Caco-2 (cell line): ENCODE measurements at regions not wholly inside any gene's neighbourhood (a gene's known extent, or its start where the extent isn't known, plus 50 kb on each side); places are given as distances from the start of the nearest gene placed in this dataset.

ENCODE experiments used
- BruUV-seq: library from RNA; stranded (reverse); fragments of 400-500 nt; replicated peaks from 2 replicates; lab custom pipeline; 2021; lab: Mats Ljungman, UMichigan
- CTCF ChIA-PET: fragments of 300-600 bp; sonication (Branson Sonifier 250); formaldehyde crosslinking; loops from one replicate; lab custom pipeline; 2022; ENCODE audit warnings: antibody characterized with exemption; lab: Charles Lee
- POLR2A ChIA-PET: fragments of 300-600 bp; sonication (Branson Sonifier 250); formaldehyde crosslinking; loops from one replicate; lab custom pipeline; 2022; ENCODE audit warnings: antibody characterized with exemption; lab: Charles Lee
- DNase-seq, 2 experiments: peaks; one replicate each; pipeline versions ENCODE4 v3.0.0 to v3.0.0-alpha.2; 2020 to 2022
- H3K27me3 ChIP-seq: replicated peaks from 2 replicates; pipeline ENCODE4 v1.6.0; 2011; ENCODE audit warnings: low read length; ENCODE audit not compliant: control insufficient read depth, insufficient read depth
- H3K36me3 ChIP-seq: 2 replicates; pipeline ENCODE4 v1.5.1; 2011; ENCODE audit warnings: low read length; ENCODE audit not compliant: control insufficient read depth, insufficient read depth
- H3K4me1 ChIP-seq: fragments of 250-450 bp; sonication (Bioruptor Pico); 2 replicates; pipeline ENCODE4 v1.5.1; 2020; ENCODE audit warnings: mild to moderate bottlenecking
- H3K4me3 ChIP-seq: 2 replicates; pipeline ENCODE4 v1.5.1; 2011; ENCODE audit warnings: low read depth, mild to moderate bottlenecking, control low read depth, low read length
- H3K9me3 ChIP-seq: fragments of 250-450 bp; sonication (Bioruptor Pico); 2 replicates; pipeline ENCODE4 v1.5.1; 2020; ENCODE audit warnings: mild to moderate bottlenecking, moderate library complexity
- H3K27ac Mint-ChIP-seq: one replicate; pipeline ENCODE4 v1.8.0; 2022; ENCODE audit warnings: mixed read lengths; ENCODE audit not compliant: unreplicated experiment
- H3K27me3 Mint-ChIP-seq: one replicate; pipeline ENCODE4 v1.8.0; 2022; ENCODE audit warnings: mixed read lengths; ENCODE audit not compliant: insufficient read depth, unreplicated experiment
- H3K36me3 Mint-ChIP-seq: one replicate; pipeline ENCODE4 v1.8.0; 2022; ENCODE audit warnings: mild to moderate bottlenecking, mixed read lengths; ENCODE audit not compliant: insufficient read depth, unreplicated experiment
- H3K4me1 Mint-ChIP-seq: one replicate; pipeline ENCODE4 v1.8.0; 2022; ENCODE audit warnings: low read depth, mixed read lengths; ENCODE audit not compliant: unreplicated experiment
- H3K4me3 Mint-ChIP-seq: one replicate; pipeline ENCODE4 v1.8.0; 2022; ENCODE audit warnings: mild to moderate bottlenecking, moderate library complexity, mixed read lengths; ENCODE audit not compliant: unreplicated experiment
- H3K9me3 Mint-ChIP-seq: one replicate; pipeline ENCODE4 v1.8.0; 2022; ENCODE audit warnings: mixed read lengths; ENCODE audit not compliant: unreplicated experiment
- CTCF ChIP-seq, 2 experiments: fragments of 200-600 bp in 1 of 2; IDR thresholded peaks; 1 replicate in 1 of 2; 2 replicates in 1 of 2; pipeline versions ENCODE4 v1.5.1 to v1.8.0; 2011 to 2022; ENCODE audit warnings: antibody characterized with exemption in 1 of 2, control low read depth in 1 of 2, inconsistent platforms in 1 of 2, low read depth in 1 of 2, low read length in 1 of 2, mild to moderate bottlenecking in 1 of 2, moderate library complexity in 1 of 2; ENCODE audit not compliant: insufficient read depth in 1 of 2, severe bottlenecking in 1 of 2, unreplicated experiment in 1 of 2
- intact Hi-C: fragments of 100-400 bp; cut with micrococcal nuclease; formaldehyde crosslinking; loops from one replicate; pipeline ENCODE4 v1.10.0; 2022; ENCODE audit not compliant: unreplicated experiment

GRCh38 chr3:80889535-80889934 is 871.9 kb downstream of the GBE1 start:
- Mint-ChIP-seq H3K9me3 (peaks cover 18% of the 10 kb centered on the region), H3K4me3 (no peak overlapping the region), H3K4me1 (peaks cover 10% of the 10 kb centered on the region), H3K36me3 (no peaks in the 10 kb centered on the region), H3K27ac (no peak overlapping the region), H3K27me3 (no peaks in the 10 kb centered on the region)
- no TSS peak for BruUV-seq
- POLR2A ChIA-PET = no interaction called here
- Histone ChIP-seq H3K4me1 (no peaks in the 10 kb centered on the region), H3K4me3 (no peak overlapping the region), H3K9me3 (no peaks in the 10 kb centered on the region), H3K27me3 (no peaks in the 10 kb centered on the region), H3K36me3 (no peaks in the 10 kb centered on the region)
- intact Hi-C loops = no loop called here
- TF ChIP-seq CTCF (IDR thresholded peaks at IDR 0.05; ENCODE audit: insufficient read depth in 1 of 2, low read depth in 1 of 2, low read length in 1 of 2, severe bottlenecking in 1 of 2, unreplicated experiment in 1 of 2) = no peak
- CTCF ChIA-PET = no interaction called here
- no peak for DNase-seq

DNA sequence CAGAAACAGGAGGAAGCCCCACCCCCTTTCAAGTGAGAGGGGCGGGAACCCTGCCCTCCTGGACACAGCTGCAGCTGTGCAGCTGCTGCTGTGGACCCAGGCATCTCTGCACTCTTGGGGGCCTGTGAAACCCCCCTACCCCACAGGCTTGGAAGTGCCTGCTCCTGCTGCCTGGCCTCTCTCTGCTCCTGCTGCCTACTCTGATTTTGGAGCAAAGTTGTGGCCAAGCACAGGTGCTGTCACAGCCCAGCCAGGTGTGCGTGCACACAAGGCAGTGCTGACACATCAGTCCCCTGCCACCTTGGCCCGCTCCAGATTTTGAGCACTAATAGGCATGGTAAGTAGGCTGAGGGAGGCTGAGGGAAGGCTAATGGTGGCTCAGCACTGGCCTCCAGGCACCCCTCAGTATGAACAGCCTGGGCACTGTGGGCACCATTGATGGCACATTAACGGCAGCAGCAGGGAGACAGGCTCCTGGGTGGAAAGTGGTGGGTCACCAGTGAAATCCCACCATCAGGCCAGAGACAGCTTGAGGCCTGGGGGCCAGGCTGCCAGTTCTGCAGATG is 890.9 kb downstream of the GBE1 start:
- POLR2A ChIA-PET = no interaction called here
- intact Hi-C loops = no loop called here
- Mint-ChIP-seq H3K4me3 (no peak overlapping the region), H3K4me1 (peaks cover 7% of the 10 kb centered on the region), H3K36me3 (no peaks in the 10 kb centered on the region), H3K27me3 (no peaks in the 10 kb centered on the region), H3K27ac (no peak overlapping the region), H3K9me3 (no peaks in the 10 kb centered on the region)
- DNase-seq = no peak
- no TSS peak for BruUV-seq
- Histone ChIP-seq H3K4me1 (peaks cover 7% of the 10 kb centered on the region; the same call in 1 of the 2 replicates), H3K36me3 (no peaks in the 10 kb centered on the region), H3K4me3 (no peak overlapping the region), H3K27me3 (no peaks in the 10 kb centered on the region), H3K9me3 (0 out of 2 replicates have a peak, but pooled peaks cover 6% of the 10 kb centered on the region)
- CTCF ChIA-PET = no interaction called here
- TF ChIP-seq CTCF (IDR thresholded peaks at IDR 0.05; ENCODE audit: insufficient read depth in 1 of 2, low read depth in 1 of 2, low read length in 1 of 2, severe bottlenecking in 1 of 2, unreplicated experiment in 1 of 2) = no peak

DNA sequence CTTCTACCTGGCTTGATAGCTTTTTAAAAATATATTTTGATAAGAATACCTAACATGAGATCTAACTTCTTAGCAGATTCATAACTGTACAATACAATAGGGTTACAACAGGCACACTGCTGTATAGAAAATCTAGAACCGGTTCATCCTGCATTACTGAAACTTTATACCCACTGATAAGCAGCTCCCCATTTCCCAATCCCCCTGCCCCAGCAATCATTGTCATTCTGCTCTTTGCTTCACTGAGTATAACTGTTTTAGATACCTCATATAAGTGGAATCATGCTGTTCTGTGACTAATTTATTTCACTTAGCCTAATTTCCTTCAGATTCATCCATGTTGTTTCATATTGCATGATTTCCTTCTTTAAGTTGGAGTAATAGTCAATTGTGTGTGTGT is 906.0 kb downstream of the GBE1 start:
- CTCF ChIA-PET = no interaction called here
- POLR2A ChIA-PET = no interaction called here

More for the DNA sequence above, 906.0 kb downstream of the GBE1 start:
- BruUV-seq = no TSS peak
- no peaks in the 10 kb centered on the region for H3K27me3 ChIP-seq
- DNase-seq = no peak
- no peaks in the 10 kb centered on the region for H3K36me3 ChIP-seq
- intact Hi-C loops = no loop called here
- no peaks in the 10 kb centered on the region for H3K4me1 Mint-ChIP-seq
- no peaks in the 10 kb centered on the region for H3K9me3 Mint-ChIP-seq
- no peaks in the 10 kb centered on the region for H3K36me3 Mint-ChIP-seq
- TF ChIP-seq CTCF (IDR thresholded peaks at IDR 0.05; ENCODE audit: insufficient read depth in 1 of 2, low read depth in 1 of 2, low read length in 1 of 2, severe bottlenecking in 1 of 2, unreplicated experiment in 1 of 2) = no peak
- no peak overlapping the region for H3K4me3 ChIP-seq
- no peak overlapping the region for H3K27ac Mint-ChIP-seq
- peaks cover 7% of the 10 kb centered on the region; the same call in 1 of the 2 replicates for H3K9me3 ChIP-seq
- H3K27me3 Mint-ChIP-seq = no peaks in the 10 kb centered on the region
- no peaks in the 10 kb centered on the region for H3K4me1 ChIP-seq
- H3K4me3 Mint-ChIP-seq = no peak overlapping the region
